ENCODE measurements at regions not wholly inside any gene's neighbourhood (a gene's known extent, or its start where the extent isn't known, plus 50 kb on each side); places are given as distances from the start of the nearest gene placed in this dataset.

GRCh38 chr19:32266460-32266859, 79.0 kb upstream of the ZNF507 start:
- H3K27ac ChIP-seq (ENCODE audit: low read length) = no peak overlapping the region
- peaks cover 7% of the 10 kb centered on the region; the same call in 1 of the 2 replicates for H3K27me3 ChIP-seq (ENCODE audit: low read depth, low read length)
- no peaks in the 10 kb centered on the region for H3K4me1 ChIP-seq (ENCODE audit: low read length)
- H3K36me3 ChIP-seq (replicated peaks; ENCODE audit: low read depth, low read length) = no peaks in the 10 kb centered on the region
- H3K4me2 ChIP-seq (ENCODE audit: low read length) = no peak overlapping the region
- TF ChIP-seq CTCF (IDR thresholded peaks at IDR 0.05; ENCODE audit: low read depth, low read length) = no peak
- no peak for TF ChIP-seq EZH2phosphoT487 (IDR thresholded peaks at IDR 0.05; ENCODE audit: low read depth)
- H3K79me2 ChIP-seq (ENCODE audit: low read length) = no peaks in the 10 kb centered on the region
- H3K9ac ChIP-seq (ENCODE audit: low read length) = no peak overlapping the region
- no peaks in the 10 kb centered on the region for H3K9me3 ChIP-seq (ENCODE audit: insufficient read depth, low read length)
- H4K20me1 ChIP-seq (ENCODE audit: insufficient read depth, low read length) = no peaks in the 10 kb centered on the region
- H3K4me3 ChIP-seq (ENCODE audit: low read length) = no peak overlapping the region
- no peak overlapping the region for H2AFZ ChIP-seq (ENCODE audit: low read depth, low read length)

- no peak overlapping the region for H3K4me2 ChIP-seq (ENCODE audit: low read length)
- H3K4me3 ChIP-seq (ENCODE audit: low read length) = no peak overlapping the region
- H2AFZ ChIP-seq (ENCODE audit: low read depth, low read length) = no peak overlapping the region
- H3K27me3 ChIP-seq (ENCODE audit: low read depth, low read length) = peaks cover 15% of the 10 kb centered on the region; the same call in 1 of the 2 replicates
- no peaks in the 10 kb centered on the region for H3K79me2 ChIP-seq (ENCODE audit: low read length)
- H3K9ac ChIP-seq (ENCODE audit: low read length) = no peak overlapping the region
- no peaks in the 10 kb centered on the region for H4K20me1 ChIP-seq (ENCODE audit: insufficient read depth, low read length)
- no peaks in the 10 kb centered on the region for H3K36me3 ChIP-seq (replicated peaks; ENCODE audit: low read depth, low read length)
- no peaks in the 10 kb centered on the region for H3K9me3 ChIP-seq (ENCODE audit: insufficient read depth, low read length)
- TF ChIP-seq CTCF (IDR thresholded peaks at IDR 0.05; ENCODE audit: low read depth, low read length) = no peak
- no peak for TF ChIP-seq EZH2phosphoT487 (IDR thresholded peaks at IDR 0.05; ENCODE audit: low read depth)
- H3K27ac ChIP-seq (ENCODE audit: low read length) = no peak overlapping the region
- H3K4me1 ChIP-seq (ENCODE audit: low read length) = no peaks in the 10 kb centered on the region
Observed at GRCh38 chr19:32268381-32268780, 77.0 kb upstream of the ZNF507 start.

- TF ChIP-seq CTCF (IDR thresholded peaks at IDR 0.05; ENCODE audit: low read depth, low read length) (no peak), EZH2phosphoT487 (IDR thresholded peaks at IDR 0.05; ENCODE audit: low read depth) (no peak)
- H3K79me2 ChIP-seq (ENCODE audit: low read length) = no peaks in the 10 kb centered on the region
- peaks cover 15% of the 10 kb centered on the region; the same call in 1 of the 2 replicates for H3K27me3 ChIP-seq (ENCODE audit: low read depth, low read length)
- H3K4me1 ChIP-seq (ENCODE audit: low read length) = no peaks in the 10 kb centered on the region
- H3K9ac ChIP-seq (ENCODE audit: low read length) = no peak overlapping the region
- no peak overlapping the region for H2AFZ ChIP-seq (ENCODE audit: low read depth, low read length)
- no peak overlapping the region for H3K27ac ChIP-seq (ENCODE audit: low read length)
- H3K4me3 ChIP-seq (ENCODE audit: low read length) = no peak overlapping the region
- H3K9me3 ChIP-seq (ENCODE audit: insufficient read depth, low read length) = no peaks in the 10 kb centered on the region
- H4K20me1 ChIP-seq (ENCODE audit: insufficient read depth, low read length) = no peaks in the 10 kb centered on the region
- no peak overlapping the region for H3K4me2 ChIP-seq (ENCODE audit: low read length)
- no peaks in the 10 kb centered on the region for H3K36me3 ChIP-seq (replicated peaks; ENCODE audit: low read depth, low read length)
Observed at GRCh38 chr19:32269831-32270230, 75.6 kb upstream of the ZNF507 start.

GRCh38 chr19:32273483-32273882, 71.9 kb upstream of the ZNF507 start:
- Histone ChIP-seq H3K27ac (ENCODE audit: low read length) (no peak overlapping the region), H3K9me3 (ENCODE audit: insufficient read depth, low read length) (no peaks in the 10 kb centered on the region), H3K4me1 (ENCODE audit: low read length) (no peaks in the 10 kb centered on the region), H3K4me3 (ENCODE audit: low read length) (no peak overlapping the region), H3K4me2 (ENCODE audit: low read length) (no peak overlapping the region), H3K27me3 (ENCODE audit: low read depth, low read length) (peaks cover 9% of the 10 kb centered on the region; the same call in 1 of the 2 replicates), H4K20me1 (ENCODE audit: insufficient read depth, low read length) (no peaks in the 10 kb centered on the region), H2AFZ (ENCODE audit: low read depth, low read length) (no peak overlapping the region), H3K79me2 (ENCODE audit: low read length) (no peaks in the 10 kb centered on the region), H3K9ac (ENCODE audit: low read length) (no peak overlapping the region), H3K36me3 (replicated peaks; ENCODE audit: low read depth, low read length) (no peaks in the 10 kb centered on the region)
- no peak for TF ChIP-seq CTCF (IDR thresholded peaks at IDR 0.05; ENCODE audit: low read depth, low read length)
- TF ChIP-seq EZH2phosphoT487 (IDR thresholded peaks at IDR 0.05; ENCODE audit: low read depth) = no peak

Data from OCI-LY3 (cell line).